OCI-LY1 (cell line): ENCODE measurements at regions not wholly inside any gene's neighbourhood (a gene's known extent, or its start where the extent isn't known, plus 50 kb on each side); places are given as distances from the start of the nearest gene placed in this dataset.

Source experiments
- EZH2 ChIP-seq: fragments of 200-600 bp; sonication (generic), shearing (Covaris generic); IDR thresholded peaks from 2 replicates; pipeline ENCODE4 v1.8.0; 2017; ENCODE audit warnings: borderline replicate concordance, mixed run types, mild to moderate bottlenecking, antibody characterized with exemption, low read length, moderate library complexity, mixed read lengths
- TF ChIP-seq, protein P1 (sequence below): fragments of 200-600 bp; sonication (generic), shearing (Covaris generic); IDR thresholded peaks from 2 replicates; pipeline ENCODE4 v1.5.1; 2017; ENCODE audit warnings: mild to moderate bottlenecking, antibody characterized with exemption, low read length, moderate library complexity, mixed read lengths

GRCh38 chr11:92098172-92098571 is 126.4 kb upstream of the FAT3 start:
- TF ChIP-seq, protein P1, sequence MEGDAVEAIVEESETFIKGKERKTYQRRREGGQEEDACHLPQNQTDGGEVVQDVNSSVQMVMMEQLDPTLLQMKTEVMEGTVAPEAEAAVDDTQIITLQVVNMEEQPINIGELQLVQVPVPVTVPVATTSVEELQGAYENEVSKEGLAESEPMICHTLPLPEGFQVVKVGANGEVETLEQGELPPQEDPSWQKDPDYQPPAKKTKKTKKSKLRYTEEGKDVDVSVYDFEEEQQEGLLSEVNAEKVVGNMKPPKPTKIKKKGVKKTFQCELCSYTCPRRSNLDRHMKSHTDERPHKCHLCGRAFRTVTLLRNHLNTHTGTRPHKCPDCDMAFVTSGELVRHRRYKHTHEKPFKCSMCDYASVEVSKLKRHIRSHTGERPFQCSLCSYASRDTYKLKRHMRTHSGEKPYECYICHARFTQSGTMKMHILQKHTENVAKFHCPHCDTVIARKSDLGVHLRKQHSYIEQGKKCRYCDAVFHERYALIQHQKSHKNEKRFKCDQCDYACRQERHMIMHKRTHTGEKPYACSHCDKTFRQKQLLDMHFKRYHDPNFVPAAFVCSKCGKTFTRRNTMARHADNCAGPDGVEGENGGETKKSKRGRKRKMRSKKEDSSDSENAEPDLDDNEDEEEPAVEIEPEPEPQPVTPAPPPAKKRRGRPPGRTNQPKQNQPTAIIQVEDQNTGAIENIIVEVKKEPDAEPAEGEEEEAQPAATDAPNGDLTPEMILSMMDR, result no peak
- TF ChIP-seq EZH2, result no peak
